CD4-positive, alpha-beta T cell treated with Interleukin-10 for 1 hour (primary cell): ENCODE measurements at regions not wholly inside any gene's neighbourhood (a gene's known extent, or its start where the extent isn't known, plus 50 kb on each side); places are given as distances from the start of the nearest gene placed in this dataset.
"Not testable (repeated sequence)": the region's sequence is repeated elsewhere in the genome, so short reads cannot be mapped to it uniquely, and the experiment has no call there.

Experiments
- DNase-seq: peaks from one replicate; pipeline ENCODE4 v3.0.0-alpha.2; 2020

DNA sequence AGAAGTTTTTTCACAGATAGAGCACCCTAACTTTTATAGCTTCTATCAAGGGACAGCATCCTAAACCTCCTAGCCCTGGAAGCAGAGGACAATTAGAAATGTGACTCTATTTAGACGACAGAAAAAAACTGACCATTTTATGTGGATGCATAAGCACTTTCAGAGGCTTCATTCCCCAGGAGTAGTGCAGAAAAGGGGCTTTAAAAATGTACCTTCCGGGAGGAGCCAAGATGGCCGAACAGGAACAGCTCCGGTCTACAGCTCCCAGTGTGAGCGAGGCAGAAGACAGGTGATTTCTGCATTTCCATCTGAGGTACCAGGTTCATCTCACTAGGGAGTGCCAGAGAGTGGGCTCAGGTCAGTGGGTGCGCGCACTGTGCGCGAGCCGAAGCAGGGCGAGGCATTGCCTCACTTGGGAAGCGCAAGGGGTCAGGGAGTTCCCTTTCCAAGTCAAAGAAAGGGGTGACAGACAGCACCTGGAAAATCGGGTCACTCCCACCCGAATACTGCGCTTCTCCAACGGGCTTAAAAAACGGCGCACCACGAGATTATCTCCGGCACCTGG, 416.4 kb upstream of the C1orf87 start:
- not testable (repeated sequence) for DNase-seq

GRCh38 chr1:60488847-60489246, 415.3 kb upstream of the C1orf87 start:
- no peak for DNase-seq

DNA sequence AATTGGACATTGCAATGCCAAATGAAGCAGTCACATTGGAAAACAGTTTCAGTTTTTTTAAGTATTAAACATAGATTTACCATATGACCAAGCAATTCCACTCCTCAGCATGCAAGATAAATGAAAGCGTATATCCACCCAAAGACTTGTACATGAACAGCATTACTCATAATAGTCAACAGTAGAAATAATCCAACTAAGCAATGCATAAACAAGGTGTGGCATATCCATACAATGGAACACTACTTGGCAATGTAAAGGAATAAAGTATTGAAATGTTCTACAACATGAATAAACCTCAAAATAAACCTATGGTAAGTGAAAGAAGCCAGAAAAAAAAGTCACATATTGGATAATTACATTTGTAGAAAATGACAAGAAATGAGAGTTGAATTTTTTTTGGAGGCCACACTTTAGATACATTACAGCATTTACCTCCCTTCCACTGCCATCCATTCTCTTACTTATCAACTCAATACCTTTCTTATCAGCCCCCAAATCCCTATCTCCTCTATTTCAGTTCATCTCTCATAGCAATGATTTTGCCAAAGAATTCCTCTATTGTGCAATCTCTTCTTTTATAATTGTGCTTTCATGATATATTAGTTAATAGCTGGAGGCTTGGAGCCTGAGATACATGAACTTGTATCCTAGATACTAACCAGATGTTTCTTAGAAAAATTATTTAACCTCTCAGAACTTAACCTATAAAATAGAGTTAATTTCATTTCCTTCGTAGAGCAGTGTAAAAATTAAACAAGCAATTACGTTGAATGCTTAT, 414.2 kb upstream of the C1orf87 start:
- no peak for DNase-seq

- DNase-seq: no peak
Measured at GRCh38 chr1:60483509-60483908, 409.9 kb upstream of the C1orf87 start.

DNA sequence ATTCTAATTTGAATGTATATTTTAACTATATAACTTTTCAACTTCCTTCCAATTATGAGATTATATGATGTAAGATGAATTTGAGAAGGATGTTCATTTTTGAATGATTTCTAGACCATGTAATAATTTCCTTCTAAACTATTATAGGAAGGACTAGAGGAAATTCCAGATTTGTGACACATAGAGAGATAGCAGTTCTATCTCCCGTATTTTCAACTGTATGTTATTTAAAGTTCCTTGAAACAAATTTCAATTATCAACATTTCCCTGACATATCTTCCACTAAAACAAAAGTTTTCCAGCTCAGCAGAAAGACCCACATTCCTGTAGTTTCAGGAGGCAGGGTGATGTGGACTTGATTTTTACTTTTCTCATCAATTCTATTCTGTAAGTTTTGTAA, 396.7 kb upstream of the C1orf87 start:
- DNase-seq: no peak

GRCh38 chr1:60463786-60464185, 390.2 kb upstream of the C1orf87 start:
- DNase-seq: no peak

- no peak for DNase-seq
Measured at GRCh38 chr1:60463146-60463545, 389.6 kb upstream of the C1orf87 start.

- no peak for DNase-seq
Measured at GRCh38 chr1:60461925-60462595, 388.5 kb upstream of the C1orf87 start.

GRCh38 chr1:60458111-60458510, 384.5 kb upstream of the C1orf87 start:
- no peak for DNase-seq

DNA sequence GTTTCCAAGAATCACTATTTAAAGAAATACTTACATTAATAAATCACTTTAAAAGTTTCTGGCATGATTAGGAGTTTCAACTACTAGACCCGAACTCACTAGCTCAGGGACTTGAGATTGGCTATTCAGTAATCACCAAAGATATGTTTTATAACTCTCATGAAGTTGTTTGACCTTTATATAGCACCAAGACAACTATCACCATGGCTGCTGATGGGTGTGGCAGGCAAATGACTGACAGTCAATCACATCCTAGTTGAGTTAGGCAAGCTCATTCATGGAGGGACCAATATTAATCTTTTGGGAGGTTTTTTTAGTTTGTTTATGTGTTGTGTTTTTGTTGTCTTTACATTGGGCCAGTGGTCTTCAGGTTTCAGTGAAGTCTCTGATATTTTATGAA, 376.3 kb upstream of the C1orf87 start:
- DNase-seq: no peak

- DNase-seq: no peak
Measured at GRCh38 chr1:60448850-60449249, 375.3 kb upstream of the C1orf87 start.

DNA sequence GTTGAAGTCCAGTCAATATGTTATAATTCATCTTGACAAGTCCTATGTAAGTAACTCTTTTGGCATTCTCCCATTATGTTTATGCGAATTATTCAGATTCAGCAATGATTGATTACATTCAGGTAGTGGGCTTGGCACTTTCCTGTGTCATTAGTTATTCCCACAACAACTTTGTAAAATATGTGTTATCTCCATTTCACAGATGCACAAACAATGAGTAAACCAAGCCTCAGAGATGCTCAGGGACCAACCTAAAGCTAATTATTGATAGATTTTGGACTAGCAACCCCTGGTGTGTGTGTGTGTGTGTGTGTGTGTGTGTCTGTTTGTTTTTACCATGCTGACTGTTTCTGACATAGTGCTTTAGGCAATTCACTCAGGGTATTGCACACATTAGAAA, 371.1 kb upstream of the C1orf87 start:
- no peak for DNase-seq

- DNase-seq: no peak
Measured at GRCh38 chr1:60436186-60436585, 362.6 kb upstream of the C1orf87 start.

- DNase-seq: no peak
Measured at GRCh38 chr1:60431593-60431992, 358.0 kb upstream of the C1orf87 start.

DNA sequence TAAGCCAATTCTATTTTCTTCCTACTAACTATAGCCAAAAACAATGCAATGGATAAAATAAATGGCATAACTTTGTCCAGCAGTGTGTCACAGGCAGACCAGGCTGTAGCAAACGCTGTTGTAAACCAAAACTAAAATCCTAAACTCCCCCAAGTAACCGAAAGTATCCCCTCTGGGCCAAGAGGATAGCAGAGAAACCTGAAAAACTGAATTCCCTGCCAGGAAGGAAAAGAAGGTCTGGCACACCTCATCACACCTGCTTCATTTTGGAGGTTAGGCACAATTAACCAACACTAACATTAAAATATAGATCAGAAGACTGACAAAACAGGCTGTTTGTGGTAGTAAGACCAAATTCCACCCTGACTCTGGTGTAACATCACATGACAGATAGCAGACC, 356.8 kb upstream of the C1orf87 start:
- no peak for DNase-seq

DNA sequence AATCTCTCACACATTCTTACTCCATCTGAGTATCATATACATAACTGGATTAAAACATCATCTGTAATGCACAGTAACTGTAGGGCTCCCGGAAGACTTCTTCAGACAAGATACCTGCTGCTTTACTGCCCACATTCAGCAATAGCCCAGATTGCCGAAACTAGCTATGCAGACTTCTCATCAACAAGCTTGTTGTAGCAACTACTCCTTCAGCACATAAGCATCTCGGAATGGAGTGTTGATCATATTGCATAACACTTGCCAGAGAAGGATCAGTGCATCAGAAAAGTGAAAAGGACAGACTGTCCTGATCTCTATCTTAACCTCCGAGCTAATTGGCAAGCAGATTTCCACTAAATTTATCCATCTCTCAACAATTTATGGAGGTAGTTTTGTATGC, 354.6 kb upstream of the C1orf87 start:
- no peak for DNase-seq

GRCh38 chr1:60427701-60428100, 354.1 kb upstream of the C1orf87 start:
- no peak for DNase-seq

DNA sequence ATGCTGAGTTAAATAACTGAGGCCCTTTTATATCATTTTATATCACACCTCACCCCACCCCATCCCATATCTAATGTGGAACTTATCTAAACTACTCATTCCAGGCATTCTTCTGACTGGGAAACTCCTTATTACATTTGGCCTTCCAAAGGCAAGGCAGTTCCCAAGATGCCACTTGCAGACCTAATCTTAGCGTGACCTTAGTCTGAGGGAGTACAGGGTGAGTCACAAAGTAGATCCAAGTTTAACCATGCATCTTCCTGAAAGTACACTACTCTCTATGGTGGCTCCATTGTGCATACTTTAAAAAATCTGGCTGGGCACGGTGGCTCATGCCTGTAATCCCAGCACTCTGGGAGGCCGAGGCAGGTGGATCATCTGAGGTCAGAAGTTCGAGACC, 353.6 kb upstream of the C1orf87 start:
- DNase-seq: no peak

GRCh38 chr1:60425528-60425927, 352.0 kb upstream of the C1orf87 start:
- DNase-seq: no peak

GRCh38 chr1:60423146-60423780, 349.7 kb upstream of the C1orf87 start:
- no peak for DNase-seq

DNA sequence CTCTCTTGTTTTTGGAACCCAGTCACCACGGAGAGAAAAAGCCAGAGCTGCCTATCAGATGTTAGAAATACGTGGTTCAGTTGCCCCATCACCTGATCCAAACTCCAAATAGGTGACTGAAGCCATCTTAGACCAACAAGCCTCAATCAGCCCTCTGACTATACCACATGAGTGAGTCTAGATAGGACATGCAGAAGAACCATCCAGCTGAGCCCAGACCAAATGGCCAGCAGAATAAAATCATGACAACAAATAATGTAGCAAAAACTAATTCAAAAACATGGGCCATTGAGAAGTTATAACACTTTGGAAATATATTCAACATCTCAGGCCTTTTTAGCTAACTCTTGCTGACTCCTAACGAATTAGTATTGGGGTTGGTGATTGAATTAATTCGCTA, 348.4 kb upstream of the C1orf87 start:
- DNase-seq: no peak

GRCh38 chr1:60419023-60419422, 345.5 kb upstream of the C1orf87 start:
- no peak for DNase-seq

GRCh38 chr1:60415696-60416095, 342.1 kb upstream of the C1orf87 start:
- no peak for DNase-seq

GRCh38 chr1:60413091-60413490, 339.5 kb upstream of the C1orf87 start:
- no peak for DNase-seq
